ENCODE measurements at regions not wholly inside any gene's neighbourhood (a gene's known extent, or its start where the extent isn't known, plus 50 kb on each side); places are given as distances from the start of the nearest gene placed in this dataset.

- Histone ChIP-seq H3K36me3 (replicated peaks in 1 of 2; ENCODE audit: control insufficient read depth in 1 of 2, insufficient read depth in 2 of 2, low read length in 2 of 2) (no peaks in the 10 kb centered on the region), H4K20me1 (ENCODE audit: insufficient read depth, low read length) (no peaks in the 10 kb centered on the region), H3K27ac (ENCODE audit: extremely low read length, insufficient read depth, low read length) (no peak overlapping the region), H3K9ac (ENCODE audit: insufficient read depth, low read depth, low read length) (no peak overlapping the region), H3K4me3 (replicated peaks in 1 of 3; ENCODE audit: insufficient read depth in 1 of 3, low read depth in 2 of 3, low read length in 3 of 3) (no peak overlapping the region), H3K27me3 (ENCODE audit: control insufficient read depth in 1 of 2, insufficient read depth in 2 of 2, low read length in 2 of 2) (no peaks in the 10 kb centered on the region; a peak in 1 of 5 replicates), H3K4me1 (ENCODE audit: insufficient read depth, low read length) (no peaks in the 10 kb centered on the region), H3K79me2 (ENCODE audit: insufficient read depth, low read length) (no peaks in the 10 kb centered on the region), H3K4me2 (ENCODE audit: low read depth, low read length) (no peak overlapping the region), H3K9me3 (ENCODE audit: low read length) (no peaks in the 10 kb centered on the region), H2AFZ (ENCODE audit: low read length) (no peak overlapping the region)
- CTCF ChIA-PET (ENCODE audit: low intra/inter-chr PET ratio, low total read pairs): no interaction called here
- intact Hi-C loops (cut with micrococcal nuclease; ENCODE audit: unreplicated experiment) (no loop called here), in situ Hi-C loops (cut with HindIII; ENCODE audit: extremely low pct_ligation_motif_present, low pct_unique_long_range_greater_than_20kb) (no loop called here)
- POLR2A ChIA-PET: no interaction called here
- WGBS (ENCODE audit: low lambda C conversion rate): 47% methylated on average over 3 of the region's 3 CpGs
- ATAC-seq (no peak), DNase-seq (ENCODE audit: low spot score) (no peak), FAIRE-seq (no peak)
- BruUV-seq (replicated peaks): no TSS peak
- no peak for TF ChIP-seq ZNF136 (CRISPR knock-in tag; IDR thresholded peaks at IDR 0.05; ENCODE audit: low read depth)
- no peak for TF ChIP-seq HDAC1 (CRISPR knock-in tag; IDR thresholded peaks at IDR 0.05)
- no peak for TF ChIP-seq ZBTB43 (CRISPR knock-in tag; conservative IDR thresholded peaks at IDR 0.05)
- no peak for TF ChIP-seq ZBTB42 (CRISPR knock-in tag; IDR thresholded peaks at IDR 0.05)
- no peak for TF ChIP-seq NAIF1 (CRISPR knock-in tag; IDR thresholded peaks at IDR 0.05; ENCODE audit: borderline replicate concordance)
- TF ChIP-seq FLYWCH1 (CRISPR knock-in tag; IDR thresholded peaks at IDR 0.05): no peak
- no peak for TF ChIP-seq GATA4 (IDR thresholded peaks at IDR 0.05; ENCODE audit: borderline replicate concordance, low read depth)
- no peak for TF ChIP-seq RFX3 (CRISPR knock-in tag; IDR thresholded peaks at IDR 0.05)
- no peak for TF ChIP-seq ATF6 (CRISPR knock-in tag; conservative IDR thresholded peaks at IDR 0.05)
- TF ChIP-seq UBTF (CRISPR knock-in tag; IDR thresholded peaks at IDR 0.05): no peak
- TF ChIP-seq JARID2 (CRISPR knock-in tag; IDR thresholded peaks at IDR 0.05; ENCODE audit: insufficient replicate concordance): no peak
- TF ChIP-seq KLF11 (CRISPR knock-in tag; IDR thresholded peaks at IDR 0.05): no peak
- no peak for TF ChIP-seq ZHX1 (CRISPR knock-in tag; IDR thresholded peaks at IDR 0.05; ENCODE audit: low read depth)
- TF ChIP-seq MED13 (CRISPR knock-in tag; IDR thresholded peaks at IDR 0.05): no peak
- no peak for TF ChIP-seq ZNF543 (CRISPR knock-in tag; IDR thresholded peaks at IDR 0.05)
- TF ChIP-seq MZF1 (CRISPR knock-in tag; IDR thresholded peaks at IDR 0.05; ENCODE audit: borderline replicate concordance): no peak
- no peak for TF ChIP-seq RBM22 (optimal IDR thresholded peaks at IDR 0.05; ENCODE audit: low read length)
- no peak for TF ChIP-seq MATR3 (CRISPR knock-in tag; IDR thresholded peaks at IDR 0.05)
Observed at GRCh38 chr11:104738918-104739317, 159.3 kb downstream of the CASP12 start.
